GM12892 (cell line): ENCODE measurements at regions not wholly inside any gene's neighbourhood (a gene's known extent, or its start where the extent isn't known, plus 50 kb on each side); places are given as distances from the start of the nearest gene placed in this dataset.

Experiments used
- DNase-seq: peaks from one replicate; pipeline ENCODE4 v3.0.0; 2011; ENCODE audit not compliant: insufficient read length
- FAIRE-seq: peaks from 2 replicates; lab custom pipeline; 2011; peaks lifted over from hg19 to GRCh38; lab: Jason Lieb, UNC
- POLR2A ChIP-seq: IDR thresholded peaks from 2 replicates; pipeline ENCODE4 v1.6.1; 2011; ENCODE audit warnings: low read depth, low read length, control low read depth
- POLR2AphosphoS5 ChIP-seq: IDR thresholded peaks from 2 replicates; pipeline ENCODE4 v1.6.1; 2011; ENCODE audit warnings: low read depth, low read length, control low read depth
- TAF1 ChIP-seq: IDR thresholded peaks from 2 replicates; pipeline ENCODE4 v1.6.1; 2011; ENCODE audit warnings: low read depth, mild to moderate bottlenecking, control low read depth, low read length, borderline replicate concordance

DNA sequence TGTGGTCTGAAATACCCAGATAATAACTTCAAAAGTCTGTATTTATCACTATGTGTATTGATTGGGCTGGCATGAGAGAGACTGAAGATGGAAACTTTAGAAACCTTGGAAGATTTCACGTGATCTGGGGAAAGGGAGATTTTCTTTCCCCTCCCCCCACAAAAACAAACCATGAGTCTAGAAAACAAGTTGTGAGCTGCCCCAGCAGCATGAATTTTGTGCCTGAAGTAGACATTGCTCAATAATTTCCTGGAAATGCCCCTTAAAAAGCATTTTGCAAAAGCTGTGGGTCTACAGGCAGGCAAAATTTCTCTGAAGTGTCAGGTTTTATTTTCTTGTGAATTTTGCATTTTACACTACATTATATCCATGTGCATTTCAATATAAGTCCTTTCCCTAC lies 101.8 kb downstream of the ETAA1 start:
- TF ChIP-seq TAF1 (no peak), POLR2AphosphoS5 (no peak), POLR2A (no peak)
- DNase-seq, result no peak
- no peak for FAIRE-seq

DNA sequence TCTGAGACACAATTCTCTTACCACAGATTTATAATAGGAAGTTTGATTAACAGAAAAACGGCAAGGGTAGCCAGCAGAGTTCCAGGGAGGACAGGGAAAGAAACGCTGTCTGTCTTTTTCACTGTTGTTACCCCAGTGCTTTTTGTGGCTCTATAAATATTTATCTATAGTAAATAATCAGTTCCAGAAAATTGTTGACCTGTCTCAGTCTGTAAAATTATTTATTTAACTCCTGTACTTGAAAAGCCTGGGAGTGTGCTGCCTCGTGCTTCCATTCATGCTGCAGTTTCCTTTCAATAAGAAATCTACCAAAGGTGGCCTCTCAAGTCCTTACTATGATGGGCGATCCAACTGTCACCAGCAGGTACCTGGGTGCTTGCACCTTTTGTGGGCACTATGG lies 102.9 kb downstream of the ETAA1 start:
- no peak for FAIRE-seq
- no peak for DNase-seq
- no peak for TF ChIP-seq TAF1
- no peak for TF ChIP-seq POLR2A
- no peak for TF ChIP-seq POLR2AphosphoS5

DNA sequence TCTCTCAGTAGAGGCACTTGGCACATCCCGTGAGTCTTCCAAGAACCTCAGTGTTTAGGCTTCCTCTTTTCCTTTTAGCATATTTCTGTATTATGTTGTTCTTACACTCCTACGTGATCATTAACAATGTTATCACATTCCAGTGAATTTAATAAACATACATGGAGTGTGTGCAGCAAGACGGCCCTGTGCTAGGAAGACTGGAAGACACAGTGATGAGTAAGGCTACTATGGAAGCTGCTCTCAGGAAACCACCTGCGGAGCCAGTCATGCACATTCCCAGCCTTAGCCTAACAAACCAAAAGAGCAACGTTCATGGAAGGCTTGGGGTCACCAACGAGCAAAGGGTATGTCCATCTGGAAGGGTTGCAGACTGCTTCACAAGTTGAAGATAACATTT lies 103.4 kb downstream of the ETAA1 start:
- no peak for TF ChIP-seq POLR2A
- no peak for DNase-seq
- FAIRE-seq, result no peak

DNA sequence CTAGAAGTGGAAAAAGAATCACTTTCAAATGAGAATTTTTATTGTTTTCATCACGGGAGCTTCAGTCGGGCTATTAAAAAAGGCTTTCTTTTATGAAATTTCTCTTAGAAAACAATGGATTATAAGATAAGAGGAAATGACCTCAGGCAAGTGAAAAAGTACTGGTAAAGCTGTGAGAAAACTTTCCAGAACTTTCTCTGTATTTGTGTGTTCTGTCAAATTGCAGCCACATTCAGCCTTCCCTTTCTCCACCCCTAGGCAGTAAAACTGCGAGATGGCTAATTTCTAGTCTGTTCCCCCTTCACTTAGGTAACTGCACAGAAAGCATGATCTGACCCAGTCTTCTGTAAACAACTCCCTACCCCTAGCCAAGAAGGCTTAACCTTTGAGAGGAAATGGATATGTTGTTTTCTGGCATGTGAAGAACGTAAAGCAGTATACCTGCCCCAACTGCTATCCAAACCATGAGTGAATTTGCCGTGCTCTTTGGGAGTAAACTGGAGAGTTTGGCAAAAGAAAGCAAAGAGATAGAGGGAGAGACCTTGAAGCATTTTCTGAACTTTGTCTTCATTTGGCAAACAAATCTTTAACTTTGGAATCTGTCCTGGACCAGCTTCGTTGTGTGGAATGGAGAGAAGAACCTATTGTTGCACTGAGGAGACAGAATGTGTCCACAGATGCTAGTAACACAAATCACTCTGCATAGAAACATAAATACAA lies 105.4 kb downstream of the ETAA1 start:
- TF ChIP-seq POLR2AphosphoS5 (no peak), TAF1 (no peak)
- FAIRE-seq (no peak), DNase-seq (no peak)

DNA sequence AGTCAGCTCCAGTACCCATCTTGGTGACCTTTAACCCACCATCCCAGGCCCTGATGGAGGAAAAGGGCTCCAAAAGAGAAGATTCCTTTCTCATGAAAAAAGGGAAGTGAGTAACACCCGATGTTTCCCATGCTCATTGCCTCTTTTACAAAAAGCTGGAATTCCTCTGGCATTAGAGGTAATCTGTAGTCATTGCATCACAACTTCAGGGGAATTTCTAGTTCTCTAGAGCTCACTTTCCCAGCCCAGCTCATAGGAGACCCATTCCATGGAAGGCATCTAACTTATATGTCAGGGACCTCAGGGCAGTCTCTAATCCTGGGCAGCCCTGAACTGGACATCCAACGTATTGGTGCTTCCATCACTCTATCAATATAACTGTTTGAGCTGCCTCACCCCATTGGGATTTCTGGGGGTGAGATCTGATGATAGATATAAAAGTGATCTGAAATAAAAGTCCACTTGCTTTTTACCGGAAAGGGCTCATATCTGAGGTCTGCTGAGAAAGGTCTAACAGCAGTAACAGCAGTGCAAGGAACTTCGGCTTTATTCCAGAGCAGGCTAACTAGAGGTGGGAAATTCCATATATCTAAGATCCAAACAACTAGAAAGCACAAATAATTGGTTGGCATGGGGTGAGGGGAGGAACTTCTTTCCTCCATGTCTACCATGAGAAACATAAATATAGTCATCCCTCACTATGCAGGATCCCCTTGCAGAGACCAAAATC lies 106.1 kb downstream of the ETAA1 start:
- DNase-seq, result no peak
- TF ChIP-seq TAF1 (no peak), POLR2AphosphoS5 (no peak), POLR2A (no peak)
- no peak for FAIRE-seq

DNA sequence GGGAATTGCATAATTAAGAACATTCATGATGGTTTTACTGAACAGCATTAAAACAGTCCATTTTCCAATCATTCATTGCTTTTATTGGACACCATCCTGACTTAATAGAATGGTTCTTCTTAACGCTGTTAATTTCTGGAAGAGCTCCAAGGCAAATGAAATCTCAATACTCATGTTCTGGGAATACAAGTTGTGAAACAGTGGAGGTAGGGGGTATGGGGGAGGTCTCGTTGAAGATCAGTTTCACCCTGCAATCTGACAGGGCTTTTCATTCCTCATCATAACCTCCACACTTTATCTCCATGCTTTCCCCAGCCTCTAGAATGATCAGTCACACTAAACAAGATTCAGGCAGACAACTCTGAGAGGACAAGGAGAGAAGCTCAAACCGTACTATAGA lies 113.6 kb downstream of the ETAA1 start:
- no peak for DNase-seq
- FAIRE-seq, result no peak
- TF ChIP-seq POLR2A (no peak), TAF1 (no peak), POLR2AphosphoS5 (no peak)

DNA sequence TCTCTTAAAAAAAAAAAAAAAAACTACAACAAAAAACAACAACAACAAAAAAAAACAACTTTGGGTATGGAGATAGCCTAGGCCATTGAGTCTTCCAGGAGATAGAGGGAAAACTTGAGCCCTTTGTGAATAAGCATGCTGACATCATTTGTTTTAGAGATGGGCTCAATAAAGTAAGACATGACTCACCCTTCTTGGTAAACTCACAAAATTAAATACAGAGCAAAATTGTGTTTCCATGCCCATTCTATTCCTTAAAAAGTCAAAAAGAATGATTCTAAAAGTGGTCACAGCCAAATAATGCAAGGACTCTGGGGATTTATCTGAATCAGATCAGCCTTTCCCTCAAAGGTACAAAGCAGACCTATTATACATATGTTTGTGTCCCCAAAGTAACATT lies 117.4 kb downstream of the ETAA1 start:
- DNase-seq, result no peak
- FAIRE-seq, result no peak

DNA sequence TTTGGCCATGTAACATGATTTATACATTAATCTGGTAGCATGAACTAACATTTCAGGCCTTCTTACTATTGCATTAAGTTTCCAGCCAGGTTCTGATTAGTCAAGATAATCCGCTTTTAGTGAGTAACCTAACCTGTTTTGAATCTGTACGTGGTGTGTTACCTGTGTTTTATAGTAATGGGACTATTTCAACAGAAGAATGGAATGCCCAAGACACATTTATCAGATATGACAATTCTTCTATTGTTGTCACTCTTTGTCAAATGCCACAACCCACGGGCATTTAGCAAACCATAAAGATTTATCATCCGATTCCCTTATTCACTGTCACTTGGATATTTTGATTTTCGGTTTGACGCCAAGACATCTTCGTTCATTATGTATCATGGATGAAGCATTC lies 117.9 kb downstream of the ETAA1 start:
- FAIRE-seq, result no peak

More for the DNA sequence above, 117.4 kb downstream of the ETAA1 start:
- TF ChIP-seq TAF1 (no peak), POLR2AphosphoS5 (no peak)

DNA sequence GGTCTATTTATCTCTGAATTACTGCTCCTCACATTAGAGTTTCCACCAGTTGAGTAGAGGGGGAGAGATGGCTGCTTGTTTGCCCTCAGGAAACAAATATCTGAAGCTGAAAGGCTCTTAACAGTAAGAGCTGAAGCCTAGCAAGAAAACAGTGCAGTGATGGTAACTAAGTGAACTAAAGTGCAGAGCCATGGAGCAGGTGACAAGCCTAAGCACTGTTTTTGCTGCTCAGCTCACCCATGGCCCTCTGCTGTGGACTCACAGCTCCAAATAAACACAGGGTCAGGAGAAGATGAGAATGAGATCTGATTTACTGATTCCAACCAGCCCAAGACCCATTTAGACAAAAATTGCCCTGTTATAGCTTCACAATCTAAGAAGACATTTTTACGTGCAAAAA lies 118.4 kb downstream of the ETAA1 start:
- no peak for FAIRE-seq
- no peak for DNase-seq
- no peak for TF ChIP-seq POLR2AphosphoS5
- TF ChIP-seq POLR2A, result no peak

More for the DNA sequence above, 117.9 kb downstream of the ETAA1 start:
- DNase-seq, result no peak
- TF ChIP-seq POLR2A (no peak), POLR2AphosphoS5 (no peak)

DNA sequence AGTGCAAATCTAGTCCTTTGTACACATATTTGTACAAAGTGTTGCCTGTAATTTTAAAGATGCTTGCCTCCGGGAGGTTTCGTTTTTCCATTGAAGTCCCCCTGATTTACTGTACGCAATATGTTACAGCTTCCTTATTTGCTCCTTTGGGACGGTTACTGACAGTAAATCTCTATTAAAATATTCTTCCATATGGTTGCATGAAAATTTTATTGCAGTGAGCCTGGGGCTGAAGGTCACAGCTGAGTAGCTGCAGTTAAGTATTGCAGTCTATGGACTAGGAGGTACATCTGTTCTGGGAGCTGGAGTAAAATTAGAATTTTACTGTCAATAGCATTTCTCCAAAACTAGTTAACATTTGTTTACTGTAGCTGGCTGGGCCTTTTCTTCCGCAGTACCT lies 119.2 kb downstream of the ETAA1 start:
- no peak for DNase-seq
- no peak for TF ChIP-seq POLR2A
- TF ChIP-seq TAF1, result no peak
- TF ChIP-seq POLR2AphosphoS5, result no peak
- no peak for FAIRE-seq

DNA sequence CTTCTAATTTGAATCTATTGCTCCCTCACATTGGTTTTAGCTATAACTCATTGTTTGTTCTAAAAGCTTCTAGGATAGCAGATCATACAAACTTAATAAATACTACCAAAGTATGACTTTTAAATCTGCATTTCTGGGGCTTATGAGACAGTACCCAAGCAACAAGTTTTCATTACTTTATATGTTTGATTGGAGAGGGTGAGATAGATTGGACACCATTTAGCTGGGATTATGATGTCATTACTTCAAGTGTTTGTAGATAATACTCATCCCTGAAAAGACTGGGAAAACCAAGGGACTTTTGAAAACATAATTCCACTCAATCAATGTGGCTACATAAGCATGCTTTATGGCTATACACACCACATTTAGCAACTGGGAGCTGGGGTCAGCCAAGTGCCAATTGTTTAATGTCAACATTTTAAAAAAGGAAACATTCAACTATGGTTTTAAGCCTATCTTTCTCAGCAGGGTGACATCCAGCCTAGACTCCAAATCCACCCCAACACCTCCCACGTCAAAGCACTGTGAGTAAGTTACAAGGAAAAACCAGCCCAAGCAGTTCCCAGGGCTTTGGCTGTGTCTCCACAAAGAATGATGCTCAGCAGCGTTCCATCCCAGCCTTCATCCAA lies 119.9 kb downstream of the ETAA1 start:
- TF ChIP-seq POLR2A, result no peak
- no peak for TF ChIP-seq TAF1
- TF ChIP-seq POLR2AphosphoS5, result no peak
- FAIRE-seq (no peak), DNase-seq (no peak)

DNA sequence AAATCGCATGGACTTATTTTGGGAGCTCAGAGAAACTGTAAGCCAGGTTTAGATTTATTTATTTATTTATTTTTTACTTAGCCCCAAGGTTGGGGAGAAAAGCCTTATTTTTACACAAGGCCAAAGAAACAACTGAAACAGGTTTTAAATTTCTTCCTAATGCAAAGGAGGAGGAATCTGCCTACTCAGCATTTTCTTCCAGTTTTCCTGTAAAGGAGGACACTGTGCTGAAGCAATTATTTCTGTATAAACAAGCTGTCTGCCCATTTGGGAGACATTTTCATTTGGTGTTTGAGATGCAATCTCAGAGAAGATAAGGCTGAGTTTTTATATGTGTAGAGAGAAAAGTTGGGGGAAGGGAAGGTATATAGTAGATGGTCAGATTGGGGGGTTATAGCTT lies 125.0 kb downstream of the ETAA1 start:
- FAIRE-seq (no peak), DNase-seq (no peak)
- TF ChIP-seq TAF1 (no peak), POLR2A (no peak), POLR2AphosphoS5 (no peak)

DNA sequence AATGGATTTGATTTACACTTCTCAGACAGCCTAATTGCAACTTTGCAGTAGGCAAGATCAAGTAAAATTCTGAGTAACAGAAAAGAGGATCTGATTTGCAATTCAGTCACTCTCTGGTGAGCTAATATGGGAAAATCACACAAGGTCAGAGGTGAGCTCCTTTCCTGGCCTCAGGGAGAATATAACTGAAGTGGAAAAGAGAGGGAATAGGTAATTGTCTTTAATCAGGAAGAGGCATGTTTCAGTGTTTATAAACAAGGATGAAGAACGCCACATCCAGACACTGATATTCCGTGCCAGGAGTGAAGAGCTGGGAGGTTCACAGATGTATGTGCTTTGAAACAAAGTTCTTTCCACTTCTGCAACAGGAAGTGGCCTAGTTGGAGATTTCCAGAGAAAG lies 127.1 kb downstream of the ETAA1 start:
- TF ChIP-seq POLR2AphosphoS5 (no peak), POLR2A (no peak), TAF1 (no peak)
- FAIRE-seq (no peak), DNase-seq (no peak)
